ENCODE measurements at regions not wholly inside any gene's neighbourhood (a gene's known extent, or its start where the extent isn't known, plus 50 kb on each side); places are given as distances from the start of the nearest gene placed in this dataset.

DNA sequence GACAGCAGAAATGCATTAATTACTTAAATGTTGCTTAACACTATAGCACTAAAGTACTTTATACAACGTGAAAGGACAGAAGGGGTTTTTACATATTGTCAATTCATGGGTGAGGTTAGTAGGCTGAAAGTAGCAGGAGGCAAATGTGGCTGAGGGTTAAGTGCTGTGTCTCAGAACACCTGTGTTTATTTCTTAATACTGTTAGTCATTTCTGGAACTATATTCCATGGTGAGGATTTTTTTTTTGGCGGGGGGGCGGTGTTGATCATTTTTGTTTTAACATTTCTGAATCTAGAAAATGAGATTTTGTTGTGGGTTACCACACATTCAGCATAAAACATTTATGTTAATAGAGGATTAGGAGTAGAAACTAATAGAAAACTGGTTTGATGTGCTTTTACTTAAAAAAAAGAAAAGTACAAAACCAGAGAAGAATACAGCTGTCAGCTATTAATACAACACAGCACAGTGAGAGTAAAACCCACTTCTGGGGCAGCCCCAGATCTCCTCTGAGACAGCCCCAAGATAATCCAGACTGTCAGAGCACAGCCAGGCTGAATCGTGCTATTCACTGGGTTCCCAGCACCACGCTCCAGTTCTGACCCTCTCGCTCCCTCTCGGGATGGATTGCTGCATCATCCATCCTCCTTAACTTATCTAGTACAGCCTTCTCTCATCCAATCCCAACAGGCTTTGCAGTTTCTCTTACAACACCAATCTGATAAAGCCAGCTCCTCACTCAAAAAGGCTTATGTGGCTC lies 307.7 kb downstream of the TUSC7 start:
- ATAC-seq (no peak), DNase-seq (no peak)
- H3K36me3 ChIP-seq (ENCODE audit: insufficient read depth in 1 of 2, low read depth in 1 of 2): no peaks in the 10 kb centered on the region
- no peak overlapping the region for H3K4me3 ChIP-seq
- H3K27ac ChIP-seq: no peak overlapping the region
- no peaks in the 10 kb centered on the region for H3K9me3 ChIP-seq
- H3K4me1 ChIP-seq: no peaks in the 10 kb centered on the region
- H3K27me3 ChIP-seq (ENCODE audit: insufficient read depth in 3 of 3, low read length in 2 of 3): no peaks in the 10 kb centered on the region
- WGBS, 3 donors: 53 to 68% (median 61%) methylated on average over 6 to 7 of the region's 7 CpGs
- TF ChIP-seq, protein P1, sequence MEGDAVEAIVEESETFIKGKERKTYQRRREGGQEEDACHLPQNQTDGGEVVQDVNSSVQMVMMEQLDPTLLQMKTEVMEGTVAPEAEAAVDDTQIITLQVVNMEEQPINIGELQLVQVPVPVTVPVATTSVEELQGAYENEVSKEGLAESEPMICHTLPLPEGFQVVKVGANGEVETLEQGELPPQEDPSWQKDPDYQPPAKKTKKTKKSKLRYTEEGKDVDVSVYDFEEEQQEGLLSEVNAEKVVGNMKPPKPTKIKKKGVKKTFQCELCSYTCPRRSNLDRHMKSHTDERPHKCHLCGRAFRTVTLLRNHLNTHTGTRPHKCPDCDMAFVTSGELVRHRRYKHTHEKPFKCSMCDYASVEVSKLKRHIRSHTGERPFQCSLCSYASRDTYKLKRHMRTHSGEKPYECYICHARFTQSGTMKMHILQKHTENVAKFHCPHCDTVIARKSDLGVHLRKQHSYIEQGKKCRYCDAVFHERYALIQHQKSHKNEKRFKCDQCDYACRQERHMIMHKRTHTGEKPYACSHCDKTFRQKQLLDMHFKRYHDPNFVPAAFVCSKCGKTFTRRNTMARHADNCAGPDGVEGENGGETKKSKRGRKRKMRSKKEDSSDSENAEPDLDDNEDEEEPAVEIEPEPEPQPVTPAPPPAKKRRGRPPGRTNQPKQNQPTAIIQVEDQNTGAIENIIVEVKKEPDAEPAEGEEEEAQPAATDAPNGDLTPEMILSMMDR (IDR thresholded peaks at IDR 0.05): no peak
- intact Hi-C loops (cut with DNase I): loop anchor here in 1 of 2 donors (10.0 kb wide), 1 partner anchor 977 kb away; no protein-coding TSS in a partner anchor

DNA sequence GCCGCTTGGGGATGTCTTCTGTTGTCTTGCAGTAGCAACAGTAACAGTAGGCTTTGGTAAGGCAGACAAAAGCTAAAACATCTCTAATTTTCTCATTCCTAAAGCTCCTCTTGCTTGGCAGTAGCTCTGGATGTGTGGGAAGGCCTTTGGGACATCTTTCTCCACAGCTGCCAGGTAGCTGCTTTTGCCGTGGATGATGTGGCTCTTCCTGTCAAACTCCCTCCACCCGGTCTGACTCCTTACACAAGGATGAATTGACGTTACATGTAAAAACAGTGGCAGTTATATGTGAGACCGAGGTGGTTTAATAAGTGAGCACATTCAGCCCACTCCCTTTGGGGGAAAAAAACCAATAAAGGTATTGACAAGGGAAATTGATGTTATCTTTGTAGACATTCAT lies 309.1 kb downstream of the TUSC7 start:
- TF ChIP-seq, protein P1 (IDR thresholded peaks at IDR 0.05): no peak
- Histone ChIP-seq H3K27ac (no peak overlapping the region), H3K4me3 (no peak overlapping the region), H3K4me1 (no peaks in the 10 kb centered on the region), H3K9me3 (no peaks in the 10 kb centered on the region), H3K36me3 (ENCODE audit: insufficient read depth in 1 of 2, low read depth in 1 of 2) (no peaks in the 10 kb centered on the region), H3K27me3 (ENCODE audit: insufficient read depth in 3 of 3, low read length in 2 of 3) (no peaks in the 10 kb centered on the region)
- no peak for ATAC-seq
- 39 to 52% (median 42%) methylated on average over 5 of the region's 5 CpGs for WGBS, 3 donors
- DNase-seq: no peak
- intact Hi-C loops (cut with DNase I): loop anchor here in 1 of 2 donors (10.0 kb wide), 1 partner anchor 976 kb away; no protein-coding TSS in a partner anchor

DNA sequence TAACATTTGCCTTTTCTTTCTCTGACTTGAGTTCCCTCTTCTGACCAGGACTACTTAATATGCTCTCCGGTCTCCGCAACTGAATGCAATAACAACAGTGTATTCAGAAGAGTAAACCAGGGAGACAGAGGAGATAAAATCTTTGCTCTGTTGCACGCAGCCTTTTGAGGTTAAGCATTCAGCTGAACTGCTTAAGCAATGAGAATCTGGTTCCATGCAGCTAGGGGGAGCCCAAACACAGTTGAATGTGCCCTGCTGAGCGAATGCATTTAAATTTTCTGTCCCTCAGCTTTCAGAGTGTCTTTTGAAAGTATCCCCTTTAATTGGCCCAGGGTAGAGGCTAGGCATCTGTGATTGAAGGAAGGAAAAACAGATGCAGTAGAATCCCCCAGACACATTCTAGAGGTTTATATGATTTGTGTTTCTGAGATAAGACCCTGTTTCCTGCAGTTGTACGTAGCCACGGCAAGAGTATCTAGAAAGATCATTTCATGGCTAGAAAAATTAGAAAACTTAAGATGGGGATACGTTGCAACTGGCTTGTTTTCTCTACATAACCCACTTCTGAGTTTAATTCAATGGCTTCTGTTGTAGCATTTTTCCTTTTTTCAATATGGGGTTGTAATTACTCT lies 309.6 kb downstream of the TUSC7 start:
- peak in 3 of 4 donors; percentile 33 to 77 (median 61) for ATAC-seq
- no peaks in the 10 kb centered on the region for H3K9me3 ChIP-seq
- no peak overlapping the region for H3K4me3 ChIP-seq
- H3K4me1 ChIP-seq: no peaks in the 10 kb centered on the region
- TF ChIP-seq, protein P1 (IDR thresholded peaks at IDR 0.05): peak; percentile 67
- no peak overlapping the region for H3K27ac ChIP-seq
- no peaks in the 10 kb centered on the region for H3K36me3 ChIP-seq (ENCODE audit: insufficient read depth in 1 of 2, low read depth in 1 of 2)
- no peaks in the 10 kb centered on the region for H3K27me3 ChIP-seq (ENCODE audit: insufficient read depth in 3 of 3, low read length in 2 of 3)
- DNase-seq: peak in 1 of 2 donors; percentile 30
- 15 to 19% (median 18%) methylated on average over 7 of the region's 7 CpGs for WGBS, 3 donors
- intact Hi-C loops (cut with DNase I): loop anchor here in 1 of 2 donors (10.0 kb wide), 1 partner anchor 976 kb away; no protein-coding TSS in a partner anchor

DNA sequence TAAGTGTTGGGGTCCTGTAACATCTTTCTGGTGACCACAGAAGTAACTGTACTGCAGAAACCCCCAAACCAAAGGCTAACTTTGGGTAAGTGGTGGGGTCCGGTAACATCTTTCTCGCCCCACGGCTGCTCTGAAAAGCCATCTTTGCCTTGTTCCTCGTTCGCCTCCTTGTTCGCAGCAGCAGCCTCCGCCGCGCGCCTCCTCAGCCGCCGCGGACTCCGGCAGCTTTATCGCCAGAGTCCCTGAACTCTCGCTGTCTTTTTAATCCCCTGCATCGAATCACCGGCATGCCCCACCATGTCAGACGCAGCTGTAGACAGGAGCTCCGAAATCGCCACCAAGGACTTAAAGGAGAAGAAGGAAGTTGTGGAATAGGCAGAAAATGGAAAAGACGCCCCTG lies 316.8 kb downstream of the TUSC7 start:
- WGBS, 3 donors: 88 to 96% (median 96%) methylated on average over 22 of the region's 22 CpGs
- TF ChIP-seq, protein P1 (IDR thresholded peaks at IDR 0.05): no peak
- H3K4me3 ChIP-seq: no peak overlapping the region
- DNase-seq (no peak), ATAC-seq (no peak)
- no peaks in the 10 kb centered on the region for H3K27me3 ChIP-seq (ENCODE audit: insufficient read depth in 3 of 3, low read length in 2 of 3)
- no peaks in the 10 kb centered on the region for H3K4me1 ChIP-seq
- H3K36me3 ChIP-seq (ENCODE audit: insufficient read depth in 1 of 2, low read depth in 1 of 2): no peaks in the 10 kb centered on the region
- no peak overlapping the region for H3K27ac ChIP-seq
- no peaks in the 10 kb centered on the region for H3K9me3 ChIP-seq
- intact Hi-C loops (cut with DNase I): no loop called here
